ENCODE measurements at regions not wholly inside any gene's neighbourhood (a gene's known extent, or its start where the extent isn't known, plus 50 kb on each side); places are given as distances from the start of the nearest gene placed in this dataset.

- in situ Hi-C loops (cut with MboI; ENCODE audit: low pct_unique_long_range_greater_than_20kb in 2 of 9, low sequenced_read_pairs in 9 of 9, unreplicated experiment in 9 of 9): no loop called here
- Histone ChIP-seq H3K27ac (no peak overlapping the region), H3K4me1 (replicated peaks in 1 of 2) (peaks cover 4 to 17% of the 10 kb centered on the region in 2 donors), H3K4me3 (no peak overlapping the region)
- ATAC-seq (replicated peaks in 6 of 8): no peak
These were observed 225.3 kb downstream of the ALG10B start for GRCh38 chr12:38541849-38542248.

GRCh38 chr12:38543151-38543550, 226.6 kb downstream of the ALG10B start:
- ATAC-seq (replicated peaks in 6 of 8): no peak
- 0 to 100% (median 35%) methylated on average over 1 of the region's 1 CpG; no CpG with 5 or more reads in 2 of the 10 experiments for WGBS, 10 experiments
- H3K4me1 ChIP-seq (replicated peaks in 1 of 2): peaks cover 4 to 17% of the 10 kb centered on the region in 2 donors
- in situ Hi-C loops (cut with MboI; ENCODE audit: low pct_unique_long_range_greater_than_20kb in 2 of 9, low sequenced_read_pairs in 9 of 9, unreplicated experiment in 9 of 9): no loop called here
- H3K27ac ChIP-seq: no peak overlapping the region
- H3K4me3 ChIP-seq: no peak overlapping the region

GRCh38 chr12:38544330-38545066, 227.9 kb downstream of the ALG10B start:
- WGBS, 10 experiments: 0 to 67% (median 29%) methylated on average over 1 to 5 of the region's 5 CpGs; no CpG with 5 or more reads in 1 of the 10 experiments
- in situ Hi-C loops (cut with MboI; ENCODE audit: low pct_unique_long_range_greater_than_20kb in 2 of 9, low sequenced_read_pairs in 9 of 9, unreplicated experiment in 9 of 9): no loop called here
- H3K4me3 ChIP-seq: no peak overlapping the region
- H3K27ac ChIP-seq: no peak overlapping the region
- peak in 6 of 8 experiments; percentile 45 to 96 (median 82) for ATAC-seq (replicated peaks in 6 of 8)
- peaks cover 4 to 17% of the 10 kb centered on the region in 2 donors for H3K4me1 ChIP-seq (replicated peaks in 1 of 2)

- H3K4me1 ChIP-seq (replicated peaks in 1 of 2): peaks cover 4 to 17% of the 10 kb centered on the region in 2 donors
- H3K4me3 ChIP-seq: no peak overlapping the region
- in situ Hi-C loops (cut with MboI; ENCODE audit: low pct_unique_long_range_greater_than_20kb in 2 of 9, low sequenced_read_pairs in 9 of 9, unreplicated experiment in 9 of 9): no loop called here
- 0 to 100% (median 93%) methylated on average over 1 of the region's 1 CpG; no CpG with 5 or more reads in 1 of the 10 experiments for WGBS, 10 experiments
- H3K27ac ChIP-seq: no peak overlapping the region
- no peak for ATAC-seq (replicated peaks in 6 of 8)
These were observed 231.0 kb downstream of the ALG10B start for GRCh38 chr12:38547586-38547985.

GRCh38 chr12:38555620-38556591, 239.3 kb downstream of the ALG10B start:
- ATAC-seq (replicated peaks in 6 of 8): peak in 6 of 8 experiments; percentile 75 to 99 (median 88)
- in situ Hi-C loops (cut with MboI; ENCODE audit: low pct_unique_long_range_greater_than_20kb in 2 of 9, low sequenced_read_pairs in 9 of 9, unreplicated experiment in 9 of 9): no loop called here
- 0 to 100% (median 72%) methylated on average over 1 to 5 of the region's 5 CpGs for WGBS, 10 experiments
- Histone ChIP-seq H3K27ac (no peak overlapping the region), H3K4me1 (replicated peaks in 1 of 2) (no peaks in the 10 kb centered on the region), H3K4me3 (no peak overlapping the region)

GRCh38 chr12:38556647-38557046, 240.1 kb downstream of the ALG10B start:
- no peaks in the 10 kb centered on the region for H3K4me1 ChIP-seq (replicated peaks in 1 of 2)
- no peak overlapping the region for H3K4me3 ChIP-seq
- ATAC-seq (replicated peaks in 6 of 8): no peak
- 0 to 100% (median 69%) methylated on average over 1 to 2 of the region's 2 CpGs; no CpG with 5 or more reads in 1 of the 10 experiments for whole genome bisulfite sequencing, 10 experiments
- in situ Hi-C loops (cut with MboI; ENCODE audit: low pct_unique_long_range_greater_than_20kb in 2 of 9, low sequenced_read_pairs in 9 of 9, unreplicated experiment in 9 of 9): no loop called here
- no peak overlapping the region for H3K27ac ChIP-seq

GRCh38 chr12:38585086-38585485, 268.5 kb downstream of the ALG10B start:
- Histone ChIP-seq H3K27ac (no peak overlapping the region), H3K4me3 (no peak overlapping the region), H3K4me1 (replicated peaks in 1 of 2) (no peaks in the 10 kb centered on the region)
- 0 to 97% (median 53%) methylated on average over 2 of the region's 2 CpGs; no CpG with 5 or more reads in 2 of the 10 experiments for WGBS, 10 experiments
- in situ Hi-C loops (cut with MboI; ENCODE audit: low pct_unique_long_range_greater_than_20kb in 2 of 9, low sequenced_read_pairs in 9 of 9, unreplicated experiment in 9 of 9): no loop called here
- no peak for ATAC-seq (replicated peaks in 6 of 8)

- ATAC-seq (replicated peaks in 6 of 8): no peak
- H3K4me1 ChIP-seq (replicated peaks in 1 of 2): no peaks in the 10 kb centered on the region
- in situ Hi-C loops (cut with MboI; ENCODE audit: low pct_unique_long_range_greater_than_20kb in 2 of 9, low sequenced_read_pairs in 9 of 9, unreplicated experiment in 9 of 9): no loop called here
- H3K4me3 ChIP-seq: no peak overlapping the region
- H3K27ac ChIP-seq: no peak overlapping the region
These were observed 270.2 kb downstream of the ALG10B start for GRCh38 chr12:38586789-38587188.

GRCh38 chr12:38587594-38587993, 271.0 kb downstream of the ALG10B start:
- WGBS, 10 experiments: 0 to 100% (median 100%) methylated on average over 1 of the region's 1 CpG; no CpG with 5 or more reads in 1 of the 10 experiments
- Histone ChIP-seq H3K4me1 (replicated peaks in 1 of 2) (no peaks in the 10 kb centered on the region), H3K27ac (no peak overlapping the region), H3K4me3 (no peak overlapping the region)
- in situ Hi-C loops (cut with MboI; ENCODE audit: low pct_unique_long_range_greater_than_20kb in 2 of 9, low sequenced_read_pairs in 9 of 9, unreplicated experiment in 9 of 9): no loop called here
- ATAC-seq (replicated peaks in 6 of 8): no peak

GRCh38 chr12:38588624-38589305, 272.2 kb downstream of the ALG10B start:
- Histone ChIP-seq H3K27ac (no peak overlapping the region), H3K4me3 (no peak overlapping the region), H3K4me1 (replicated peaks in 1 of 2) (no peaks in the 10 kb centered on the region)
- WGBS, 10 experiments: 0 to 100% (median 59%) methylated on average over 1 to 4 of the region's 4 CpGs
- in situ Hi-C loops (cut with MboI; ENCODE audit: low pct_unique_long_range_greater_than_20kb in 2 of 9, low sequenced_read_pairs in 9 of 9, unreplicated experiment in 9 of 9): no loop called here
- ATAC-seq (replicated peaks in 6 of 8): peak in 1 of 8 experiments; percentile 86

GRCh38 chr12:38589306-38589632, 272.7 kb downstream of the ALG10B start:
- Histone ChIP-seq H3K27ac (no peak overlapping the region), H3K4me3 (no peak overlapping the region), H3K4me1 (replicated peaks in 1 of 2) (no peaks in the 10 kb centered on the region)
- ATAC-seq (replicated peaks in 6 of 8): peak in 1 of 8 experiments; percentile 28
- 0 to 96% (median 87%) methylated on average over 1 to 4 of the region's 4 CpGs for WGBS, 10 experiments
- in situ Hi-C loops (cut with MboI; ENCODE audit: low pct_unique_long_range_greater_than_20kb in 2 of 9, low sequenced_read_pairs in 9 of 9, unreplicated experiment in 9 of 9): no loop called here

GRCh38 chr12:38601949-38602348, 285.4 kb downstream of the ALG10B start:
- peak in 5 of 8 experiments; percentile 86 to 99 (median 98) for ATAC-seq (replicated peaks in 6 of 8)
- Histone ChIP-seq H3K4me1 (replicated peaks in 1 of 2) (peaks cover 6 to 24% of the 10 kb centered on the region in 2 donors), H3K27ac (peak overlapping the region; percentile 24 to 35), H3K4me3 (no peak overlapping the region)
- in situ Hi-C loops (cut with MboI; ENCODE audit: low pct_unique_long_range_greater_than_20kb in 2 of 9, low sequenced_read_pairs in 9 of 9, unreplicated experiment in 9 of 9): no loop called here
